ENCODE measurements at regions not wholly inside any gene's neighbourhood (a gene's known extent, or its start where the extent isn't known, plus 50 kb on each side); places are given as distances from the start of the nearest gene placed in this dataset.
"Not testable (repeated sequence)": the region's sequence is repeated elsewhere in the genome, so short reads cannot be mapped to it uniquely, and the experiment has no call there.

DNA sequence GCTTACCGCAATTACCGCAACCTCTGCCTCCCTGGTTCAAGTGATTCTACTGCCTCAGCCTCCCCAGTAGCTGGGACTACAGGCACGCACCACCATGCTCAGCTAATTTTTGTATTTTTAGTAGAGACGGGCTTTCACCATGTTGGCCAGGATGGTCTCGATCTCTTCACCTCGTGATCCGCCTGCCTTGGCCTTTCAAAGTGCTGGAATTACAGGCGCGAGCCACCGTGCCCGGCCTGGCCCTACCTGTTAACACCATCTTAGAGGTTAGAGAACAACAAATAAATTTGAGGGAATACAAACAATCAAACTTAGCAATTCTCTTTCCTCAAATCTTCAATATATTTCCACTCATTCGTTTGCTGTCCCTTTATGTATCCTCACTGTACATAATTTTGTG is 1810.5 kb upstream of the FLRT2 start:
- H3K4me3 ChIP-seq (ENCODE audit: low read length); H2AFZ ChIP-seq (ENCODE audit: low read length); H3K4me1 ChIP-seq (ENCODE audit: low read length); H4K20me1 ChIP-seq (ENCODE audit: insufficient read depth, low read depth, low read length); H3K36me3 ChIP-seq (ENCODE audit: insufficient read depth, low read length); H3K4me2 ChIP-seq (ENCODE audit: low read depth, low read length, poor library complexity, severe bottlenecking); H3K27ac ChIP-seq (ENCODE audit: low read length); H3K27me3 ChIP-seq (ENCODE audit: low read length); DNase-seq; H3K9ac ChIP-seq (ENCODE audit: low read length); H3K9me2 ChIP-seq (replicated peaks; ENCODE audit: insufficient read depth, low read length); H3K9me3 ChIP-seq (ENCODE audit: low read length); H3K79me2 ChIP-seq (ENCODE audit: low read length): not testable (repeated sequence)

DNA sequence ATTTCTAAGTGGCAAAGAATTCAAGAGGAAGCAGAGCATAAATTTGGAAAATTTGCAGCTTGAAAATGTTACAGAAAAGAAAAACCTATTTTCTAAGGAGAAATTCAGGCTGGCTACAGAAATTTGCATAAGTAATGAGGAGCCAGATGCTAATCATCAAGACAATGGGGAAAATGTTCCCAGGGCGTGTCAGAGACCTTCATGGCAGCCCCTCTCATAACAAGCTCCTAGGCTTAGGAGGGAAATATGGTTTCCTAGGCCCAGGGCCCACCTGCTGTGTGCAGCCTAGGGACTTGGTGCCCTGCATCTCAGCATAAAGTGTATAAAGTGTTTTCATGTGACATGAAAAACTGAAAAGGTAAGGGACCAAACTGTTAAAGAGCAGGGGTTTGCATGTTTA is 1796.3 kb upstream of the FLRT2 start:
- Histone ChIP-seq H3K9ac (ENCODE audit: low read length) (no peak overlapping the region), H3K9me3 (ENCODE audit: low read length) (no peaks in the 10 kb centered on the region), H3K4me3 (ENCODE audit: low read length) (no peak overlapping the region), H3K36me3 (ENCODE audit: insufficient read depth, low read length) (no peaks in the 10 kb centered on the region), H3K79me2 (ENCODE audit: low read length) (no peaks in the 10 kb centered on the region), H3K27ac (ENCODE audit: low read length) (no peak overlapping the region), H3K9me2 (replicated peaks; ENCODE audit: insufficient read depth, low read length) (no peaks in the 10 kb centered on the region; the same call in 1 of the 2 replicates), H3K4me1 (ENCODE audit: low read length) (no peaks in the 10 kb centered on the region), H2AFZ (ENCODE audit: low read length) (no peak overlapping the region), H3K4me2 (ENCODE audit: low read depth, low read length, poor library complexity, severe bottlenecking) (no peak overlapping the region), H3K27me3 (ENCODE audit: low read length) (no peaks in the 10 kb centered on the region), H4K20me1 (ENCODE audit: insufficient read depth, low read depth, low read length) (no peaks in the 10 kb centered on the region)
- DNase-seq = no peak

DNA sequence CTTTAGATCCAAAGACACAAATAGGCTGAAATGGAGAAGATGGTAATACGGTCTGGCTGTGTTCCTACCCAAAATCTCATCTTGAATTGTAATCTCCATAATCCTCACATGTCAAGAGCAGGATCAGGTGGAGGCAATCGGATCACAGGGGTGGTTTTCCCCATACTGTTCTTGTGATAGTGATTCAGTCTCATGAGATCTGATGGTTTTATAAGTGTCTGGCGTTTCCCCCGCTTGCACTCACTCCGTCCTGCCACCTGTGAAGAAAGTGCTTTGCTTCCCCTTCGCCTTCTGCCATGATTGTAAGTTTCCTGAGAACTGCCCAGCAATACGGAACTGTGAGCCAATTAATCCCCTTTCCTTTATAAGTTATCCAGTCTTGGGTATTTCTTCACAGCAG is 1795.5 kb upstream of the FLRT2 start:
- no peak overlapping the region for H2AFZ ChIP-seq (ENCODE audit: low read length)
- H3K36me3 ChIP-seq (ENCODE audit: insufficient read depth, low read length) = no peaks in the 10 kb centered on the region
- no peaks in the 10 kb centered on the region; the same call in 1 of the 2 replicates for H3K9me2 ChIP-seq (replicated peaks; ENCODE audit: insufficient read depth, low read length)
- no peaks in the 10 kb centered on the region for H3K4me1 ChIP-seq (ENCODE audit: low read length)
- 0 out of 2 replicates have a peak, but pooled peaks cover 4% of the 10 kb centered on the region for H3K9me3 ChIP-seq (ENCODE audit: low read length)
- H3K27ac ChIP-seq (ENCODE audit: low read length) = no peak overlapping the region
- no peak overlapping the region for H3K4me3 ChIP-seq (ENCODE audit: low read length)
- no peaks in the 10 kb centered on the region for H3K27me3 ChIP-seq (ENCODE audit: low read length)
- H3K79me2 ChIP-seq (ENCODE audit: low read length) = no peaks in the 10 kb centered on the region
- no peaks in the 10 kb centered on the region for H4K20me1 ChIP-seq (ENCODE audit: insufficient read depth, low read depth, low read length)
- no peak overlapping the region for H3K9ac ChIP-seq (ENCODE audit: low read length)
- no peak for DNase-seq
- no peak overlapping the region for H3K4me2 ChIP-seq (ENCODE audit: low read depth, low read length, poor library complexity, severe bottlenecking)

DNA sequence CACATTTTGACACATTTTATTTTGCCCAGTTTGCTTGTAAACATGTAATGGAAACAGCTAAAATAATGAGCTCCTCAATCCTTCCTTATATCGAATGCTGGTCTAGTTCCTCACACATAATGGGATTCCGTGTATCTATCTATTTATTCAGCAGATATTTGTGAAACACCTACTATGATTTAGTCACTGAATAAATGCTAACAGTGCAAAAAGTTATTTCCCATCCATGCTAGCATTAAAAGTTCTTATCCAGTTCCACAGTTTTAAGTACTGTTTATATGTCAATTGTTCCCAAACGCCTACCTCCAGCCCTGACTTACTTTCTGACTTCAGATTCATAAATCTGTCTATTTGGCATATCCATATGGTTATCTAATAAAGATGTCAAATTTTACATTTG is 1788.7 kb upstream of the FLRT2 start:
- Histone ChIP-seq H3K9me2 (replicated peaks; ENCODE audit: insufficient read depth, low read length) (no peaks in the 10 kb centered on the region; the same call in 1 of the 2 replicates), H3K27ac (ENCODE audit: low read length) (no peak overlapping the region), H3K36me3 (ENCODE audit: insufficient read depth, low read length) (no peaks in the 10 kb centered on the region), H3K4me2 (ENCODE audit: low read depth, low read length, poor library complexity, severe bottlenecking) (no peak overlapping the region), H3K79me2 (ENCODE audit: low read length) (no peaks in the 10 kb centered on the region), H3K4me3 (ENCODE audit: low read length) (no peak overlapping the region), H3K4me1 (ENCODE audit: low read length) (no peaks in the 10 kb centered on the region), H3K9me3 (ENCODE audit: low read length) (0 out of 2 replicates have a peak, but pooled peaks cover 4% of the 10 kb centered on the region), H3K27me3 (ENCODE audit: low read length) (0 out of 2 replicates have a peak, but pooled peaks cover 3% of the 10 kb centered on the region), H4K20me1 (ENCODE audit: insufficient read depth, low read depth, low read length) (no peaks in the 10 kb centered on the region), H2AFZ (ENCODE audit: low read length) (no peak overlapping the region), H3K9ac (ENCODE audit: low read length) (no peak overlapping the region)
- no peak for DNase-seq

DNA sequence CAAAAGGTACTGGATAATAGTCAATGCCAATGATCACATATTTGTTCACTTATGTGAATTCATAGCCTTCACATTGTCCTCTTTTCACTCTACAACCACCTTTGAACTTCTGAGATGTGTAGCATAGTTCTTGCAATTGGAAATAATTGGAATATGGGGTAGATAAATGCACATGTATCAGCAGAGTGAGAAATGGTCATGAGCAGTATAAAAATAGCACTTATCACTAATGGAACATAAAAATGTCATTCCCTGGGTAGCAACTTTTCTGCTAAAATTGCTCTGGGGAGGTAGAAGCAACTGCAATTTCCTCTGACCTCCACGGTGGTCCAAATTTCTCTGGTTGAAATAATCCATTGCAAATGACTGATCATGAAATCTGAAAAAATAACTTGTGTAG is 1785.7 kb upstream of the FLRT2 start:
- no peaks in the 10 kb centered on the region for H3K79me2 ChIP-seq (ENCODE audit: low read length)
- no peaks in the 10 kb centered on the region for H4K20me1 ChIP-seq (ENCODE audit: insufficient read depth, low read depth, low read length)
- DNase-seq = no peak
- 0 out of 2 replicates have a peak, but pooled peaks cover under 1% of the 10 kb centered on the region for H3K9me3 ChIP-seq (ENCODE audit: low read length)
- H3K4me2 ChIP-seq (ENCODE audit: low read depth, low read length, poor library complexity, severe bottlenecking) = no peak overlapping the region
- no peak overlapping the region for H3K4me3 ChIP-seq (ENCODE audit: low read length)
- H3K27me3 ChIP-seq (ENCODE audit: low read length) = 0 out of 2 replicates have a peak, but pooled peaks cover 3% of the 10 kb centered on the region
- H3K9me2 ChIP-seq (replicated peaks; ENCODE audit: insufficient read depth, low read length) = no peaks in the 10 kb centered on the region; the same call in 1 of the 2 replicates
- H2AFZ ChIP-seq (ENCODE audit: low read length) = no peak overlapping the region
- no peak overlapping the region for H3K27ac ChIP-seq (ENCODE audit: low read length)
- no peaks in the 10 kb centered on the region for H3K4me1 ChIP-seq (ENCODE audit: low read length)
- no peaks in the 10 kb centered on the region for H3K36me3 ChIP-seq (ENCODE audit: insufficient read depth, low read length)
- H3K9ac ChIP-seq (ENCODE audit: low read length) = no peak overlapping the region

DNA sequence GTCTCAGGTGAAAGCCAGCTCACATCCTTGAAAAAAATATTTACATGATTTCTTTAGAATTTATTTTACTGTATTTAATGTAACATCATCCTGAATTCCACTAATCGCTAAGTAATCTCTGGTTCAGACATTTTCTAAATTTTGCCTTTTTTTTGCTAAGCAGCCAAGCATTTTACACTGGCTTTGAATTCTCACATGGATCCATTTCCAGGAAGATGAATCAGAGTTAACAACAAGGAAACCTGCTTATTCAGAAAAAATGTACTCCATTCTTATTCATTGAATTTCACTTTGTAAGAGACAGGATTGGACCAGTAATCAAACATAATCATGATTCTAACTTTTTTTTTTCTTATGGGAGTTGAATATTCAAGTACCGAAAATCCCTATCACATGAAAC is 1785.1 kb upstream of the FLRT2 start:
- H3K27me3 ChIP-seq (ENCODE audit: low read length) = 0 out of 2 replicates have a peak, but pooled peaks cover 3% of the 10 kb centered on the region
- no peak overlapping the region for H3K27ac ChIP-seq (ENCODE audit: low read length)
- H3K79me2 ChIP-seq (ENCODE audit: low read length) = no peaks in the 10 kb centered on the region
- H3K9me2 ChIP-seq (replicated peaks; ENCODE audit: insufficient read depth, low read length) = no peaks in the 10 kb centered on the region; the same call in 1 of the 2 replicates
- H3K9me3 ChIP-seq (ENCODE audit: low read length) = no peaks in the 10 kb centered on the region
- H2AFZ ChIP-seq (ENCODE audit: low read length) = no peak overlapping the region
- no peaks in the 10 kb centered on the region for H3K4me1 ChIP-seq (ENCODE audit: low read length)
- H4K20me1 ChIP-seq (ENCODE audit: insufficient read depth, low read depth, low read length) = no peaks in the 10 kb centered on the region
- H3K36me3 ChIP-seq (ENCODE audit: insufficient read depth, low read length) = no peaks in the 10 kb centered on the region
- no peak overlapping the region for H3K4me3 ChIP-seq (ENCODE audit: low read length)
- no peak for DNase-seq
- H3K9ac ChIP-seq (ENCODE audit: low read length) = no peak overlapping the region
- no peak overlapping the region for H3K4me2 ChIP-seq (ENCODE audit: low read depth, low read length, poor library complexity, severe bottlenecking)

DNA sequence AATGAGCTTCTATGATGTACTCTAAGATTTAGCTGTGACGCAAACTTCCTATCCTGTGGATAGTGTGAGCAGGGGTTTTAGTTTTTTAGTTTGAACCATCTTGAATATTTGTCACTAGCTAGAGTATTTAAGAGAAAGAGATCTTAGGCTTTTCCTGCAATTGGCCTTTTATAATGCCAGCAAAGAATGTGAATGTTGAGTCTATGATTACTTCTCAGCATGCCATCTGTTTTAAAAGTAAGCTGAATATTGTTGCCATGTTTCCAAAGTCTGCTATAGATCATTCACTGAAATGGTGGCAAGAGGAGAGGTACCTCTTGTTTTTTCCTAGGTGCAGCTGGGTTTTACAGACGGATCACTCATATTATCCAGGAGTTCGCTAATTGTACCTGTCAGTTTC is 1783.6 kb upstream of the FLRT2 start:
- no peaks in the 10 kb centered on the region for H3K4me1 ChIP-seq (ENCODE audit: low read length)
- H3K36me3 ChIP-seq (ENCODE audit: insufficient read depth, low read length) = no peaks in the 10 kb centered on the region
- no peak overlapping the region for H3K27ac ChIP-seq (ENCODE audit: low read length)
- no peak overlapping the region for H3K4me2 ChIP-seq (ENCODE audit: low read depth, low read length, poor library complexity, severe bottlenecking)
- no peak overlapping the region for H2AFZ ChIP-seq (ENCODE audit: low read length)
- no peaks in the 10 kb centered on the region; the same call in 1 of the 2 replicates for H3K9me3 ChIP-seq (ENCODE audit: low read length)
- H3K9me2 ChIP-seq (replicated peaks; ENCODE audit: insufficient read depth, low read length) = no peaks in the 10 kb centered on the region; the same call in 1 of the 2 replicates
- H4K20me1 ChIP-seq (ENCODE audit: insufficient read depth, low read depth, low read length) = no peaks in the 10 kb centered on the region
- no peak overlapping the region for H3K4me3 ChIP-seq (ENCODE audit: low read length)
- no peak overlapping the region for H3K9ac ChIP-seq (ENCODE audit: low read length)
- H3K27me3 ChIP-seq (ENCODE audit: low read length) = 0 out of 2 replicates have a peak, but pooled peaks cover 3% of the 10 kb centered on the region
- DNase-seq = no peak
- H3K79me2 ChIP-seq (ENCODE audit: low read length) = no peaks in the 10 kb centered on the region

DNA sequence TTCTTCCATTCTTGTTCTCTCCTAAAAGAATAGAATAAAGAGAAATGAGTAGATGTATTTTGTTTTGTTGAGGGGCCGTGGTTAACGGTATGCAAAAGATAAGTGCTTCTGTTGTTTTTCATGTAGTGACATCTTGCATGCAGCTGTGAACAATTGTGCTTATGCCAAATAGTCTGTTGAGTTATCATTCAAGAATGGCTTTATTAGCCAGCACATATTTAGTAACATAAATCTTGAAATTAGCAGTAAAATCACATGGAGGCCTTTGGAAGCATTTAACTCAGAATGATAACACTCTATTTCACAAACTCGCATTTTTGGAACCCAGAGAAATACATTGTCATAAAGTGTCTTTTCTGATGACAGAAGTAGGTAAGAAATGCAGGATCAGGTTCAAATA is 1772.0 kb upstream of the FLRT2 start:
- DNase-seq = no peak
- Histone ChIP-seq H3K4me3 (ENCODE audit: low read length) (no peak overlapping the region), H3K9ac (ENCODE audit: low read length) (no peak overlapping the region), H3K9me2 (replicated peaks; ENCODE audit: insufficient read depth, low read length) (no peaks in the 10 kb centered on the region), H3K9me3 (ENCODE audit: low read length) (no peaks in the 10 kb centered on the region), H3K27me3 (ENCODE audit: low read length) (no peaks in the 10 kb centered on the region; the same call in 1 of the 2 replicates), H3K27ac (ENCODE audit: low read length) (no peak overlapping the region), H3K36me3 (ENCODE audit: insufficient read depth, low read length) (no peaks in the 10 kb centered on the region), H3K79me2 (ENCODE audit: low read length) (no peaks in the 10 kb centered on the region), H2AFZ (ENCODE audit: low read length) (no peak overlapping the region), H3K4me2 (ENCODE audit: low read depth, low read length, poor library complexity, severe bottlenecking) (no peak overlapping the region), H4K20me1 (ENCODE audit: insufficient read depth, low read depth, low read length) (no peaks in the 10 kb centered on the region), H3K4me1 (ENCODE audit: low read length) (no peaks in the 10 kb centered on the region)
